ENCODE measurements at regions not wholly inside any gene's neighbourhood (a gene's known extent, or its start where the extent isn't known, plus 50 kb on each side); places are given as distances from the start of the nearest gene placed in this dataset.

DNA sequence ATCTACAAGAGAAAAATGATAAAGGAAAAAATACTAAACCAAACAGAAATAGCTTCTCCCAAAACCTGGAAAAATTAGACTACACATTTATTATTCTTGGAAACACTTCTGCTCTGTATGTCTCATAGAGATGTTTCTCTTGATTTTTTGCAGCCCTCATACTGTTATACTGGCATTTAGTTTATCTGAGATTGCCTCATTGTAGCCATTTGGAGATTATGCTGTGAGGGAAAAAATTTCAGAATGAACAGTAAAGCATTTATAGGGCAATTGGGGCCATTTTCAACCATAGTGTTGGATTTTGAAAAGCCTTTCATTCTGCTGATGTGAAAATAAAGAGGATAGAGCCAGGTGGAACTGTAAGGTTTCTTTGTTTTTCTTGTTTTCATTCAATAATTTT is 441.8 kb upstream of the RIOK2 start:
- H3K4me3 ChIP-seq (ENCODE audit: low read length): no peak overlapping the region
- no peak for DNase-seq (ENCODE audit: low read depth)
- TF ChIP-seq CTCF (conservative IDR thresholded peaks at IDR 0.05; ENCODE audit: low read length): no peak

DNA sequence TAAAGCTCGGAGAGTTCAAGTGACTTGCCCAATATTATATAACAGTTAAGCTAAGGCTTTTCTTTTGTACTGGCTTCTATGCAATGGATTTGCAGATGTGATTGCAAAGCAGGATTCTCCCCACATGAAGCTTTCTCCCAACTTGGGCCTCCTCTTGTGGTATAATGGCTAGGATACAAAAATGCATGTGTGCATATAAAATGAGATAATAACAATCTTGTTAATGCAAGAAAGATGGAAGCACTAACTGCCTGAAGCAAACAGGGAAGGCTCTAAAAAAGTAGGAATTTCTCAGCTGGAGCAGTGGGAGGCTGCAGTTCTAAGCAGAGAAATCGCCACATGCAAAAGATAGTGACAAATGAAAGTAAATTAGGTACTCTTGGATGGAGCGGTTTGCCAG is 444.2 kb upstream of the RIOK2 start:
- DNase-seq (ENCODE audit: low read depth): peak; percentile 34
- H3K4me3 ChIP-seq (ENCODE audit: low read length): no peak overlapping the region
- no peak for TF ChIP-seq CTCF (conservative IDR thresholded peaks at IDR 0.05; ENCODE audit: low read length)

- TF ChIP-seq CTCF (conservative IDR thresholded peaks at IDR 0.05; ENCODE audit: low read length): no peak
- peak; percentile 16 for DNase-seq (ENCODE audit: low read depth)
Measured at GRCh38 chr5:97628031-97628430, 445.0 kb upstream of the RIOK2 start.

GRCh38 chr5:97628807-97629206 is 445.8 kb upstream of the RIOK2 start:
- DNase-seq (ENCODE audit: low read depth): no peak
- peak overlapping the region; percentile 13; the same call in 1 of the 2 replicates for H3K4me3 ChIP-seq (ENCODE audit: low read length)
- no peak for TF ChIP-seq CTCF (conservative IDR thresholded peaks at IDR 0.05; ENCODE audit: low read length)

More at GRCh38 chr5:97628031-97628430, 445.0 kb upstream of the RIOK2 start:
- no peak overlapping the region for H3K4me3 ChIP-seq (ENCODE audit: low read length)

GRCh38 chr5:97629276-97629675 is 446.2 kb upstream of the RIOK2 start:
- peak overlapping the region; percentile 13; the same call in 1 of the 2 replicates for H3K4me3 ChIP-seq (ENCODE audit: low read length)
- peak; percentile 84 for DNase-seq (ENCODE audit: low read depth)
- TF ChIP-seq CTCF (conservative IDR thresholded peaks at IDR 0.05; ENCODE audit: low read length): no peak

GRCh38 chr5:97635553-97635952 is 452.5 kb upstream of the RIOK2 start:
- DNase-seq (ENCODE audit: low read depth): no peak
- H3K4me3 ChIP-seq (ENCODE audit: low read length): no peak overlapping the region
- TF ChIP-seq CTCF (conservative IDR thresholded peaks at IDR 0.05; ENCODE audit: low read length): no peak

DNA sequence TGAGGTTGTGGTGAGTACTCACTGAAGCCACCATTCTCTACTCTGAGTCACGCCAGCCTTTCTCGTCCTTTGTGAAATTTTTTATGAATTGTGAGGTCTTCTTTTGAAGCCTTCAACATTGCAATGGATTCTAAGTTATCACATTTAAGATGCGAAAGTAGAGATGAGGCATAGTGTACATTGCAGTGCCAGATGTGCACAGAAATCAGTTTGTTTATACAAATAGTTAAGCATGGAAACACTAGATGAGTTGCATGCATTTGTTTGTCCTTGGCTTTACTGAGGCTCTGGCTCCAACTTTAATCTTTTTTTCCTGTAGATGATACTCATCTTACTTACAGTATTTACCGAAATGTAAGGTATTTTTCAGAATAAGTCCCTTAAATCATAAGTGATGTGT is 453.7 kb upstream of the RIOK2 start:
- TF ChIP-seq CTCF (conservative IDR thresholded peaks at IDR 0.05; ENCODE audit: low read length): no peak
- DNase-seq (ENCODE audit: low read depth): no peak
- no peak overlapping the region for H3K4me3 ChIP-seq (ENCODE audit: low read length)
